ENCODE measurements at regions not wholly inside any gene's neighbourhood (a gene's known extent, or its start where the extent isn't known, plus 50 kb on each side); places are given as distances from the start of the nearest gene placed in this dataset.

DNA sequence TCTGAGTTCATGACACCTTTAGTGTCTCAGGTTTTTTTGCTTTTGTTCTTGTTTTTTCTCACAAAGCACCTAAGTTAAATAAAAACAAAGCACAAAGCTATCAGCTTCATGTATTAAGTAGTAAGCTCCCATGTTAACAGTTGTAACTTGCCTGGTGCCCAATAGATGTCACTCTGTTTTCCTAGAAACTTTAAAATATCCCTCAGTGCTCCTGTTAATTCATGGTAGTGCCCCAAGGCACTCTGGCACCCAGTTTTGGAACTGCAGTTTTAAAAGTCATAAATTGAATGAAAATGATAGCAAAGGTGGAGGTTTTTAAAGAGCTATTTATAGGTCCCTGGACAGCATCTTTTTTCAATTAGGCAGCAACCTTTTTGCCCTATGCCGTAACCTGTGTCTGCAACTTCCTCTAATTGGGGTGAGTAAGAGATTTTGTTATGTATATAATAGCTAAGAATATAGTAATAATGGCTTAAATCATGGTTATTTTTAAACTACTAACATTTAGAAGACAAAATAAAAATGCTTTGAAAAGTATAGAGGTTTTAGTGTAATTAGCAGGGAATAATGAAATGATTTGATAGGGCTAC is 555.0 kb upstream of the TMEFF2 start:
- peak in 1 of 2 donors; percentile 15 for DNase-seq
- intact Hi-C loops (cut with DNase I; ENCODE audit: low total_unique reads): no loop called here
- H3K4me3 ChIP-seq: no peak overlapping the region
- 80 to 89% (median 83%) methylated on average over 1 of the region's 1 CpG for WGBS, 5 donors
- no peaks in the 10 kb centered on the region for H3K27me3 ChIP-seq
- H3K4me1 ChIP-seq: no peaks in the 10 kb centered on the region
- H3K36me3 ChIP-seq: no peaks in the 10 kb centered on the region
- H3K9me3 ChIP-seq: no peaks in the 10 kb centered on the region
- no peak overlapping the region for H3K27ac ChIP-seq
- TF ChIP-seq CTCF (IDR thresholded peaks at IDR 0.05) (no peak), POLR2AphosphoS5 (IDR thresholded peaks at IDR 0.05) (no peak), EP300 (IDR thresholded peaks at IDR 0.05) (no peak), POLR2A (IDR thresholded peaks at IDR 0.05) (no peak)

GRCh38 chr2:192741889-192742288 is 547.2 kb upstream of the TMEFF2 start:
- intact Hi-C loops (cut with DNase I; ENCODE audit: low total_unique reads): no loop called here
- TF ChIP-seq POLR2AphosphoS5 (IDR thresholded peaks at IDR 0.05) (no peak), CTCF (IDR thresholded peaks at IDR 0.05) (no peak), EP300 (IDR thresholded peaks at IDR 0.05) (no peak), POLR2A (IDR thresholded peaks at IDR 0.05) (no peak)
- peaks cover 0 to 5% (median 0%) of the 10 kb centered on the region in 4 donors for H3K9me3 ChIP-seq
- no peak overlapping the region for H3K27ac ChIP-seq
- H3K4me3 ChIP-seq: no peak overlapping the region
- peak in 1 of 2 donors; percentile 6 for DNase-seq
- no peaks in the 10 kb centered on the region for H3K27me3 ChIP-seq
- no peaks in the 10 kb centered on the region for H3K4me1 ChIP-seq
- no peaks in the 10 kb centered on the region for H3K36me3 ChIP-seq

DNA sequence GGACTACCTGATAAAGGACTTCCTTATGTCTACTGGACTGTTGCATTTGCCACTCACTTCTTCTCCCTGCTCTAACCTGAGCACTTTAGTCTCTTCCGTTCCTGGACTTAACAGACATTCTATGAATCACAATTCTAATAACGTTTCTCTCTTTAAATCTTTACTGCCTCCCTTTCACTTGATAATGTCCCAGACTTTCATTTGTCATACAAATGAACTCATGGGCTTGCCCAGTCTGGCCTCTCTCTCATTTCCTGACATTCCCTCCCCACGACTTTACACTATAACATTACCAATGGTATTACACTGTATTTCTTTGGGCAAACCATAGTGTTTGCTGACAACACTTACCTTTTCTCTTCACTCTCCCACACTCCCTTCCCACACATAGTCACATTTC is 540.7 kb upstream of the TMEFF2 start:
- 80 to 92% (median 82%) methylated on average over 3 of the region's 3 CpGs for WGBS, 5 donors
- Histone ChIP-seq H3K4me1 (no peaks in the 10 kb centered on the region), H3K9me3 (no peaks in the 10 kb centered on the region), H3K27ac (no peak overlapping the region), H3K36me3 (no peaks in the 10 kb centered on the region), H3K27me3 (no peaks in the 10 kb centered on the region), H3K4me3 (no peak overlapping the region)
- TF ChIP-seq POLR2A (IDR thresholded peaks at IDR 0.05): no peak
- TF ChIP-seq EP300 (IDR thresholded peaks at IDR 0.05): no peak
- TF ChIP-seq POLR2AphosphoS5 (IDR thresholded peaks at IDR 0.05): no peak
- no peak for TF ChIP-seq CTCF (IDR thresholded peaks at IDR 0.05)
- DNase-seq: no peak
- intact Hi-C loops (cut with DNase I; ENCODE audit: low total_unique reads): no loop called here

GRCh38 chr2:192729369-192729768 is 534.6 kb upstream of the TMEFF2 start:
- H3K4me1 ChIP-seq: no peaks in the 10 kb centered on the region
- no peak overlapping the region for H3K27ac ChIP-seq
- no peak overlapping the region for H3K4me3 ChIP-seq
- H3K36me3 ChIP-seq: no peaks in the 10 kb centered on the region
- no peaks in the 10 kb centered on the region for H3K9me3 ChIP-seq
- no peak for DNase-seq
- TF ChIP-seq POLR2A (IDR thresholded peaks at IDR 0.05): no peak
- no peak for TF ChIP-seq POLR2AphosphoS5 (IDR thresholded peaks at IDR 0.05)
- TF ChIP-seq CTCF (IDR thresholded peaks at IDR 0.05): no peak
- no peak for TF ChIP-seq EP300 (IDR thresholded peaks at IDR 0.05)
- WGBS, 5 donors: 79 to 97% (median 93%) methylated on average over 2 of the region's 2 CpGs
- intact Hi-C loops (cut with DNase I; ENCODE audit: low total_unique reads): no loop called here
- no peaks in the 10 kb centered on the region for H3K27me3 ChIP-seq

All from stomach (tissue), 8 donors.